ENCODE measurements at regions not wholly inside any gene's neighbourhood (a gene's known extent, or its start where the extent isn't known, plus 50 kb on each side); places are given as distances from the start of the nearest gene placed in this dataset.

DNA sequence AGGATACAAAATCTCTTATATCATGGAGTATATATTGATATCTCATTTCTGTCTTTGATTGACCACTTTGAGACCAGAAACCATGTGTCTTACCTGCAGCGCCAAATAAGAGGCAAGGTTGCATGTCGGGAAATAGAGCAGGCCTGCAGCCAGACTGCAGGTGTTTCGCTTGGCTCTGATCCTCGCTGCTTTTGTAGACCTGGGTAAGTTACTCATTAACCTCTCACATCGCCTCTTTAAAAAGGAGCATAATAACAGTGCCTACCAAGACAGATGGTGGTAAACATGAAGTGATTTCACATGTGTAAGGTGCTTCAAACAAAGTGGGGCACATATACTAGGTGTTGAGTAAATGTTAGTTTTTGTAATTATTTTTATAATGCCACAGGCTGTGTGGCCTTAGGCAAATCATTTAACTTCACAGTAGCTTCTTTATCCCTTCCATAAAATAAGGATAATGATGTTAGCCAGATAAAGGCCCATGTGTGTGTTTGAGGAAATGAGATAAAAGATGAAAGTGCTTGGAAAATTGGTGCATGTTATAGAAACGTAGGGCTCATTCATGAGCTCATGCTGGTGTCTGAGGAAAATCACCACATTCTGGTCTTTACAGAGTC lies 248.8 kb upstream of the MAP3K7 start:
- TF ChIP-seq TAF1 (IDR thresholded peaks at IDR 0.05; ENCODE audit: borderline replicate concordance, low read depth, low read length) (no peak), POLR2AphosphoS5 (IDR thresholded peaks at IDR 0.05; ENCODE audit: low read depth, low read length) (no peak)
